OCI-M1 (cell line): ENCODE measurements at regions not wholly inside any gene's neighbourhood (a gene's known extent, or its start where the extent isn't known, plus 50 kb on each side); places are given as distances from the start of the nearest gene placed in this dataset.
"Not testable (repeated sequence)": the region's sequence is repeated elsewhere in the genome, so short reads cannot be mapped to it uniquely, and the experiment has no call there.

Experiments
- DNase-seq: peaks from one replicate; lab custom pipeline; 2025; lab: John Stamatoyannopoulos, UW

- DNase-seq: peak; percentile 15
Observed at GRCh38 chrX:56618323-56618722, 54.9 kb downstream of the UBQLN2 start.

- DNase-seq: no peak
Observed at GRCh38 chrX:56623316-56623715, 59.9 kb downstream of the UBQLN2 start.

- DNase-seq: not testable (repeated sequence)
Observed at GRCh38 chrX:56635060-56635459, 71.6 kb downstream of the UBQLN2 start.

- DNase-seq: no peak
Observed at GRCh38 chrX:56661193-56661592, 67.8 kb upstream of the NBDY start.
